ENCODE measurements at regions not wholly inside any gene's neighbourhood (a gene's known extent, or its start where the extent isn't known, plus 50 kb on each side); places are given as distances from the start of the nearest gene placed in this dataset.

DNA sequence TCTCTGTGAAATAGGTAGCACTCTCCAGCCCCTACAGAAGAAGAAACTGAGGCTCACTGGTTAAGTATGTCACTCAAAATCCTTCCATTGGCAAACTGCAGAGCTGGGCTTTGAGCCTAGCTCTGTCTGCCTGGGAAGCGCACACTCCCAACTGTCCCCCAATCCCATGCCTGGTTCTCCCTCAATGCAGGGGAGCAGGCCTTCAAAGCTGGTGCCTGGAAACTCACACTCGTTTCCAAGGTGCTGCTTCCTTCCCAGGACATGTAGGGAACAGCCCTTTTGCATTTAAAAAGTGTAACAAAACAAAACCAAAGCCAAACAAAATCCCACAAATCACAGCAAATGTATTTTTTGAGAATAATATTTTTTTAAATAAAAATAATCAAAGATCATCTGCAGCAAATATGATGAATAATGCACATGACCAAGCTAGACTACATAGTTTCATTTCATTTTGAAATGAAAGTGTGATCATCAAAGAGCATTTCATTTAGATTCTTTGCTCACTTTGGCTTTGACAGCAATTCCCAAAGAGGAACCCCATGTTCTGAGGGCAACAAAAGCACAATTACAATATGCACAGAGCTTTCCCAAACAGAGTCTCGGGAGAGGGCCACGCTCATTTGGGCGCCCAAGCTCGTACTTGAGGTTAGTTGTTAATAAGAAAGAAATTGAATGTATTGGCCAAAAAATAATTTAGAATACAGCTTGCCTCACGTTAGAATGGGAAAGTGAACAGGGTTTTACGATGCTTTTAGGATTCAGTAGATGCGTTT lies 96.7 kb upstream of the ACKR3 start:
- H3K27ac ChIP-seq (replicated peaks; ENCODE audit: low read length), result no peak overlapping the region
- H3K27me3 ChIP-seq (ENCODE audit: control insufficient read depth in 3 of 3, insufficient read depth in 3 of 3, low read depth in 1 of 3, low read length in 3 of 3), result no peaks in the 10 kb centered on the region
- H4K8ac ChIP-seq (ENCODE audit: low read depth, low read length), result no peak overlapping the region
- no peak overlapping the region for H2BK5ac ChIP-seq (ENCODE audit: low read length)
- H2BK120ac ChIP-seq (ENCODE audit: low read depth, low read length), result no peak overlapping the region
- H3K23ac ChIP-seq (ENCODE audit: low read depth, low read length, poor library complexity), result no peak overlapping the region
- H3K9ac ChIP-seq (ENCODE audit: low read depth, low read length, poor library complexity), result no peak overlapping the region
- no peak overlapping the region for H3K4me2 ChIP-seq (ENCODE audit: insufficient read depth, low read length, poor library complexity, severe bottlenecking)
- H4K91ac ChIP-seq (ENCODE audit: low read depth, low read length, poor library complexity), result no peak overlapping the region
- H3K14ac ChIP-seq (ENCODE audit: low read length), result no peak overlapping the region
- H2BK12ac ChIP-seq (ENCODE audit: low read length), result no peak overlapping the region
- no peaks in the 10 kb centered on the region for H3K4me1 ChIP-seq (ENCODE audit: control insufficient read depth in 2 of 2, insufficient read depth in 1 of 2, low read depth in 1 of 2, low read length in 2 of 2)
- no peak overlapping the region for H3K4me3 ChIP-seq (ENCODE audit: low read length in 2 of 2)
- no peak overlapping the region for H2BK15ac ChIP-seq (ENCODE audit: low read length)
- peak overlapping the region; percentile 15 for H2AFZ ChIP-seq (ENCODE audit: low read length)
- no peaks in the 10 kb centered on the region for H3K9me3 ChIP-seq (replicated peaks in 1 of 2; ENCODE audit: control insufficient read depth in 2 of 2, insufficient read depth in 1 of 2, low read depth in 1 of 2, low read length in 2 of 2)
- H3K18ac ChIP-seq (ENCODE audit: low read length), result no peak overlapping the region
- H3K36me3 ChIP-seq (replicated peaks in 1 of 2; ENCODE audit: control insufficient read depth in 2 of 2, insufficient read depth in 2 of 2, low read length in 2 of 2), result no peaks in the 10 kb centered on the region
- H3K4ac ChIP-seq (ENCODE audit: low read length), result no peak overlapping the region
- no peaks in the 10 kb centered on the region for H3K79me1 ChIP-seq (ENCODE audit: low read depth, low read length)
- DNase-seq (ENCODE audit: low spot score), result no peak
- no peak overlapping the region for H2AK5ac ChIP-seq (ENCODE audit: low read depth, low read length)
- WGBS, 2 donors (ENCODE audit: extremely low coverage in 2 of 2, insufficient read length in 2 of 2, insufficient replicate concordance in 1 of 2), result no CpG with 5 or more reads among the region's 9 CpGs

DNA sequence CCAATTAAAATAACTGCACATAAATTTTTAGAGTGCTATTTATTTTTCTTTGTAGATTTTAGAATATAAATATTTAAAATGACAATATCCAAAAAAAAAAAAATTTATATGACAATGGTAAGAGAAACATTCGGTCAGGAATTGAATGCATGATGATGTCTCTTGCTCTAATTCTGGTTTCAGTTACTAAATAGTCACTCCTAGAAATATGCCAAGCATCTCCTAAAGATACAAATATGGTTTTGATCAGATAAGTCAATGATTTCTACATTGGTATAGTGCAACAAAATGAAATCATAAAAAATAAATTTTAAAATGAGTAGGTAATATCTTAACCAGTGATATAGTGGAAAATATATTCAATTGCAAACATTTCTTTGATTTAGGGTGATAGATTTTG lies 95.9 kb upstream of the ACKR3 start:
- no peak overlapping the region for H2BK15ac ChIP-seq (ENCODE audit: low read length)
- no peaks in the 10 kb centered on the region for H3K79me1 ChIP-seq (ENCODE audit: low read depth, low read length)
- H3K14ac ChIP-seq (ENCODE audit: low read length), result no peak overlapping the region
- H3K4ac ChIP-seq (ENCODE audit: low read length), result no peak overlapping the region
- H3K27ac ChIP-seq (replicated peaks; ENCODE audit: low read length), result no peak overlapping the region
- H3K23ac ChIP-seq (ENCODE audit: low read depth, low read length, poor library complexity), result no peak overlapping the region
- no peak overlapping the region for H4K91ac ChIP-seq (ENCODE audit: low read depth, low read length, poor library complexity)
- no peak overlapping the region for H2AFZ ChIP-seq (ENCODE audit: low read length)
- H2BK5ac ChIP-seq (ENCODE audit: low read length), result no peak overlapping the region
- no peaks in the 10 kb centered on the region for H3K9me3 ChIP-seq (replicated peaks in 1 of 2; ENCODE audit: control insufficient read depth in 2 of 2, insufficient read depth in 1 of 2, low read depth in 1 of 2, low read length in 2 of 2)
- no peaks in the 10 kb centered on the region for H3K4me1 ChIP-seq (ENCODE audit: control insufficient read depth in 2 of 2, insufficient read depth in 1 of 2, low read depth in 1 of 2, low read length in 2 of 2)
- no peak overlapping the region for H3K18ac ChIP-seq (ENCODE audit: low read length)
- no peak for DNase-seq (ENCODE audit: low spot score)
- H3K36me3 ChIP-seq (replicated peaks in 1 of 2; ENCODE audit: control insufficient read depth in 2 of 2, insufficient read depth in 2 of 2, low read length in 2 of 2), result no peaks in the 10 kb centered on the region
- H2AK5ac ChIP-seq (ENCODE audit: low read depth, low read length), result no peak overlapping the region
- H2BK120ac ChIP-seq (ENCODE audit: low read depth, low read length), result no peak overlapping the region
- H4K8ac ChIP-seq (ENCODE audit: low read depth, low read length), result no peak overlapping the region
- H3K27me3 ChIP-seq (ENCODE audit: control insufficient read depth in 3 of 3, insufficient read depth in 3 of 3, low read depth in 1 of 3, low read length in 3 of 3), result no peaks in the 10 kb centered on the region
- no peak overlapping the region for H2BK12ac ChIP-seq (ENCODE audit: low read length)
- no peak overlapping the region for H3K4me2 ChIP-seq (ENCODE audit: insufficient read depth, low read length, poor library complexity, severe bottlenecking)
- H3K4me3 ChIP-seq (ENCODE audit: low read length in 2 of 2), result no peak overlapping the region
- no peak overlapping the region for H3K9ac ChIP-seq (ENCODE audit: low read depth, low read length, poor library complexity)
- no CpG with 5 or more reads among the region's 1 CpG for WGBS, 2 donors (ENCODE audit: extremely low coverage in 2 of 2, insufficient read length in 2 of 2, insufficient replicate concordance in 1 of 2)

GRCh38 chr2:236479814-236480213 lies 89.8 kb upstream of the ACKR3 start:
- Histone ChIP-seq H3K36me3 (replicated peaks in 1 of 2; ENCODE audit: control insufficient read depth in 2 of 2, insufficient read depth in 2 of 2, low read length in 2 of 2) (no peaks in the 10 kb centered on the region), H2BK5ac (ENCODE audit: low read length) (no peak overlapping the region), H4K8ac (ENCODE audit: low read depth, low read length) (no peak overlapping the region), H2BK120ac (ENCODE audit: low read depth, low read length) (no peak overlapping the region), H3K79me1 (ENCODE audit: low read depth, low read length) (no peaks in the 10 kb centered on the region), H3K4me1 (ENCODE audit: control insufficient read depth in 2 of 2, insufficient read depth in 1 of 2, low read depth in 1 of 2, low read length in 2 of 2) (peaks cover 0 to 1% of the 10 kb centered on the region in 2 donors), H3K18ac (ENCODE audit: low read length) (no peak overlapping the region), H2AFZ (ENCODE audit: low read length) (no peak overlapping the region), H4K91ac (ENCODE audit: low read depth, low read length, poor library complexity) (no peak overlapping the region), H3K14ac (ENCODE audit: low read length) (no peak overlapping the region), H3K4me2 (ENCODE audit: insufficient read depth, low read length, poor library complexity, severe bottlenecking) (no peak overlapping the region), H3K27me3 (ENCODE audit: control insufficient read depth in 3 of 3, insufficient read depth in 3 of 3, low read depth in 1 of 3, low read length in 3 of 3) (peaks cover 0 to 2% (median 0%) of the 10 kb centered on the region in 3 experiments), H3K23ac (ENCODE audit: low read depth, low read length, poor library complexity) (no peak overlapping the region), H2BK15ac (ENCODE audit: low read length) (no peak overlapping the region), H3K27ac (replicated peaks; ENCODE audit: low read length) (no peak overlapping the region), H3K4ac (ENCODE audit: low read length) (no peak overlapping the region), H2BK12ac (ENCODE audit: low read length) (no peak overlapping the region), H3K4me3 (ENCODE audit: low read length in 2 of 2) (no peak overlapping the region), H3K9me3 (replicated peaks in 1 of 2; ENCODE audit: control insufficient read depth in 2 of 2, insufficient read depth in 1 of 2, low read depth in 1 of 2, low read length in 2 of 2) (peaks cover 3 to 12% of the 10 kb centered on the region in 2 donors), H3K9ac (ENCODE audit: low read depth, low read length, poor library complexity) (no peak overlapping the region), H2AK5ac (ENCODE audit: low read depth, low read length) (no peak overlapping the region)
- DNase-seq (ENCODE audit: low spot score), result no peak
- no CpG with 5 or more reads among the region's 1 CpG for WGBS, 2 donors (ENCODE audit: extremely low coverage in 2 of 2, insufficient read length in 2 of 2, insufficient replicate concordance in 1 of 2)

DNA sequence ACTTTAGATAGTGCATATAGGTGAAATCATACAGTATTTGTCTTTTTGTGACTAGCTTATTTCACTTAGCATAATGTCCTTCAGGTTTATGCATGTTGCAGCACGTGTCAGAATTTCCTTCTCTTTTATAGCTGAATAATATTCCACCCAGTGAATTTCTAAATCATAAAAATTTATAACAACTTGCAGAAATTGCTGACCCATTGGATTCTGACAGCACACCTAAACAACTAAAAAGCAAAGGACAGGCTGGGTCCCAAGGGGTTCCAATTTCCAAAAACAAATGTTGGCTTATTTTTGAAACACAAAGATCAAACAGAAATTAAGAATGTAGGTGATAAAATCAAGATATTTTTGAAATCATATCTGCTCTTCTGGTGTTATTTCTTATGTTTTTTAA lies 86.5 kb upstream of the ACKR3 start:
- peaks cover 0 to 8% of the 10 kb centered on the region in 2 donors for H3K4me1 ChIP-seq (ENCODE audit: control insufficient read depth in 2 of 2, insufficient read depth in 1 of 2, low read depth in 1 of 2, low read length in 2 of 2)
- no peak overlapping the region for H3K27ac ChIP-seq (replicated peaks; ENCODE audit: low read length)
- no peak overlapping the region for H4K8ac ChIP-seq (ENCODE audit: low read depth, low read length)
- H4K91ac ChIP-seq (ENCODE audit: low read depth, low read length, poor library complexity), result no peak overlapping the region
- no peak overlapping the region for H2BK15ac ChIP-seq (ENCODE audit: low read length)
- no peak overlapping the region for H3K23ac ChIP-seq (ENCODE audit: low read depth, low read length, poor library complexity)
- H3K18ac ChIP-seq (ENCODE audit: low read length), result no peak overlapping the region
- no peak overlapping the region for H2BK120ac ChIP-seq (ENCODE audit: low read depth, low read length)
- H3K14ac ChIP-seq (ENCODE audit: low read length), result no peak overlapping the region
- no CpG with 5 or more reads among the region's 1 CpG for WGBS, 2 donors (ENCODE audit: extremely low coverage in 2 of 2, insufficient read length in 2 of 2, insufficient replicate concordance in 1 of 2)
- H2AK5ac ChIP-seq (ENCODE audit: low read depth, low read length), result no peak overlapping the region
- H3K9me3 ChIP-seq (replicated peaks in 1 of 2; ENCODE audit: control insufficient read depth in 2 of 2, insufficient read depth in 1 of 2, low read depth in 1 of 2, low read length in 2 of 2), result peaks cover 3 to 12% of the 10 kb centered on the region in 2 donors
- H2AFZ ChIP-seq (ENCODE audit: low read length), result no peak overlapping the region
- DNase-seq (ENCODE audit: low spot score), result no peak
- H3K4me2 ChIP-seq (ENCODE audit: insufficient read depth, low read length, poor library complexity, severe bottlenecking), result no peak overlapping the region
- no peak overlapping the region for H3K4ac ChIP-seq (ENCODE audit: low read length)
- no peaks in the 10 kb centered on the region for H3K79me1 ChIP-seq (ENCODE audit: low read depth, low read length)
- H3K9ac ChIP-seq (ENCODE audit: low read depth, low read length, poor library complexity), result no peak overlapping the region
- H2BK12ac ChIP-seq (ENCODE audit: low read length), result no peak overlapping the region
- H3K36me3 ChIP-seq (replicated peaks in 1 of 2; ENCODE audit: control insufficient read depth in 2 of 2, insufficient read depth in 2 of 2, low read length in 2 of 2), result no peaks in the 10 kb centered on the region
- H3K4me3 ChIP-seq (ENCODE audit: low read length in 2 of 2), result no peak overlapping the region
- H3K27me3 ChIP-seq (ENCODE audit: control insufficient read depth in 3 of 3, insufficient read depth in 3 of 3, low read depth in 1 of 3, low read length in 3 of 3), result peaks cover 0 to 23% (median 0%) of the 10 kb centered on the region in 3 experiments
- H2BK5ac ChIP-seq (ENCODE audit: low read length), result no peak overlapping the region

All from neuronal stem cell (in vitro differentiated cells).